ENCODE measurements at regions not wholly inside any gene's neighbourhood (a gene's known extent, or its start where the extent isn't known, plus 50 kb on each side); places are given as distances from the start of the nearest gene placed in this dataset.

DNA sequence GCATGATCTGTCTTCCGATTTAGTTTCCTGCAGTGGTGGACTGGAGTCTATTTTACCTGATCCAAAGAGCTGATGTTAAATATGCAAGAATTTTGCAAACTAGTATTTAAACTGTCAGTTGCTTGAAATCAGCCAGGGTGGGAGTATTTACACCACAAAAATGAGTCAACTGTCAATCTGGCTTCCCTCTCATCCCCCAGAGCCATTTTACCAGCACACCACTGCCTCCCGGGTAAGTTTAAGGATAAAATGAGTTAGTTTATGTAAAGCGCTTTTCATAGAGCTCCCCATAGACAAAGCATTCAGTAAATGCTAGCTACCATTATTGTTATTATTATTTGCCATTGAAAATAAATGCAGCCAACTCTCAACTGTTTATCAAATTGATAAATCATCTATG is 106.3 kb upstream of the FRMD6 start:
- TF ChIP-seq CTCF (IDR thresholded peaks at IDR 0.05; ENCODE audit: unreplicated experiment): no peak
- Mint-ChIP-seq H3K4me1 (ENCODE audit: unreplicated experiment) (peaks cover 6% of the 10 kb centered on the region), H3K36me3 (ENCODE audit: low read depth, unreplicated experiment) (no peaks in the 10 kb centered on the region), H3K27me3 (ENCODE audit: unreplicated experiment) (no peaks in the 10 kb centered on the region), H3K27ac (ENCODE audit: unreplicated experiment) (no peak overlapping the region), H3K4me3 (ENCODE audit: unreplicated experiment) (no peak overlapping the region), H3K9me3 (ENCODE audit: unreplicated experiment) (no peaks in the 10 kb centered on the region)
- no peak for DNase-seq (ENCODE audit: low spot score)

DNA sequence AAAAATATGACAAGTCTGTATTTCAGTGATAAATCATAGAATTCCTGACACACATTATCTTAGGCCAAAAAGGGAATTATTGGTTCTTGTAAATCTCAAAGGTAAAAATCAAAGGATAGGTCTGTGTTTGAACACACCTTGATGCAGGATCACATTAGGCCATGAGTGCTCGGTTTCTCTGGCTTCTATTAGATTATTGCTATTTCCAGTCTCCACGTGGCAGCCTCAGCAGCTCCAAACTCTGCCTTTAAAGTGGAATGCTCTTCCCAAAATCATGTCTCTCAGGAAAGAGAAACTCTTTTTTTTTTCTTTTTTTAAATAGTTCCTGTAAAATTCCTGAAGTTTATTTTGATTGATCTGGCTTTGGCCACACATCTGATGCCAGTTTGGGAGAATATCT is 105.6 kb upstream of the FRMD6 start:
- H3K4me1 Mint-ChIP-seq (ENCODE audit: unreplicated experiment): peaks cover 6% of the 10 kb centered on the region
- no peaks in the 10 kb centered on the region for H3K27me3 Mint-ChIP-seq (ENCODE audit: unreplicated experiment)
- H3K36me3 Mint-ChIP-seq (ENCODE audit: low read depth, unreplicated experiment): no peaks in the 10 kb centered on the region
- no peak overlapping the region for H3K27ac Mint-ChIP-seq (ENCODE audit: unreplicated experiment)
- no peak overlapping the region for H3K4me3 Mint-ChIP-seq (ENCODE audit: unreplicated experiment)
- TF ChIP-seq CTCF (IDR thresholded peaks at IDR 0.05; ENCODE audit: unreplicated experiment): no peak
- no peak for DNase-seq (ENCODE audit: low spot score)
- H3K9me3 Mint-ChIP-seq (ENCODE audit: unreplicated experiment): no peaks in the 10 kb centered on the region

- Mint-ChIP-seq H3K4me3 (ENCODE audit: unreplicated experiment) (no peak overlapping the region), H3K27ac (ENCODE audit: unreplicated experiment) (no peak overlapping the region), H3K36me3 (ENCODE audit: low read depth, unreplicated experiment) (no peaks in the 10 kb centered on the region), H3K4me1 (ENCODE audit: unreplicated experiment) (peaks cover 6% of the 10 kb centered on the region), H3K27me3 (ENCODE audit: unreplicated experiment) (no peaks in the 10 kb centered on the region), H3K9me3 (ENCODE audit: unreplicated experiment) (no peaks in the 10 kb centered on the region)
- TF ChIP-seq CTCF (IDR thresholded peaks at IDR 0.05; ENCODE audit: unreplicated experiment): no peak
- DNase-seq (ENCODE audit: low spot score): no peak
Observed at GRCh38 chr14:51546603-51547258, 105.0 kb upstream of the FRMD6 start.

DNA sequence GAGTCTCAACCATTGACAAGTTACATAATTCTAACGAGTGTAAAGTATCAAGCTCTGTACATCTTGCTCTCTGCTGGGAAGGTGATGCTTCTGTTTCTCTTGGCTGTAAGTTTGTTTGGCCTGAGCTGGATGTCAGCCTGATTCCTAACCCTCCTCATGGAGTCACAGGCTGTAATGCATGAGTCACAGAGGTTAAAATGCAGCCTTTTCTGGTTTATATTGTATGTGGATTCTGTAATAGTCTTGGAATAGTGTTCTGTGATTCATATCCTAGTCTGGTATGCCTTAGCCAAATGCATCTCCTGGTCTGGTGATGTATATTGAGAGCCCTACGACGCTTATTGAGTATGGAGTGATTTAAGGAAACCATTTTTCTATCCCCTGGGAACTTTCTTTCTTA is 104.5 kb upstream of the FRMD6 start:
- TF ChIP-seq CTCF (IDR thresholded peaks at IDR 0.05; ENCODE audit: unreplicated experiment): no peak
- H3K4me3 Mint-ChIP-seq (ENCODE audit: unreplicated experiment): no peak overlapping the region
- DNase-seq (ENCODE audit: low spot score): no peak

GRCh38 chr14:51547701-51548100 is 104.0 kb upstream of the FRMD6 start:
- Mint-ChIP-seq H3K4me1 (ENCODE audit: unreplicated experiment) (peaks cover 7% of the 10 kb centered on the region), H3K36me3 (ENCODE audit: low read depth, unreplicated experiment) (no peaks in the 10 kb centered on the region), H3K27me3 (ENCODE audit: unreplicated experiment) (no peaks in the 10 kb centered on the region), H3K4me3 (ENCODE audit: unreplicated experiment) (no peak overlapping the region), H3K9me3 (ENCODE audit: unreplicated experiment) (no peaks in the 10 kb centered on the region), H3K27ac (ENCODE audit: unreplicated experiment) (no peak overlapping the region)
- DNase-seq (ENCODE audit: low spot score): no peak
- no peak for TF ChIP-seq CTCF (IDR thresholded peaks at IDR 0.05; ENCODE audit: unreplicated experiment)

More for the DNA sequence above, 104.5 kb upstream of the FRMD6 start:
- Mint-ChIP-seq H3K9me3 (ENCODE audit: unreplicated experiment) (no peaks in the 10 kb centered on the region), H3K27ac (ENCODE audit: unreplicated experiment) (no peak overlapping the region), H3K4me1 (ENCODE audit: unreplicated experiment) (peaks cover 6% of the 10 kb centered on the region), H3K27me3 (ENCODE audit: unreplicated experiment) (no peaks in the 10 kb centered on the region), H3K36me3 (ENCODE audit: low read depth, unreplicated experiment) (no peaks in the 10 kb centered on the region)

All from endothelial cell (in vitro differentiated cells).